Upper lobe of left lung (tissue), 4 donors: ENCODE measurements at regions not wholly inside any gene's neighbourhood (a gene's known extent, or its start where the extent isn't known, plus 50 kb on each side); places are given as distances from the start of the nearest gene placed in this dataset.

Experiments
- CTCF ChIP-seq, 6 experiments: fragments of 450-650 bp in 4 of 6; fragments of 200-600 bp in 2 of 6; sonication (generic) in 2 of 6; IDR thresholded peaks; one replicate each; pipeline ENCODE4 v1.5.1; 2016 to 2019; ENCODE audit warnings: antibody characterized with exemption in 6 of 6
- EP300 ChIP-seq, 4 donors: sonication (generic); formaldehyde crosslinking; IDR thresholded peaks; one replicate each; pipeline ENCODE4 v1.5.1; 2017; ENCODE audit warnings: antibody characterized with exemption in 4 of 4, control low read depth in 2 of 4

- TF ChIP-seq CTCF (IDR thresholded peaks at IDR 0.05) (no peak), EP300 (IDR thresholded peaks at IDR 0.05) (no peak)
Observed at GRCh38 chr4:105092356-105092755, 54.3 kb upstream of the TET2 start.
